OCI-LY1 (cell line): ENCODE measurements at regions not wholly inside any gene's neighbourhood (a gene's known extent, or its start where the extent isn't known, plus 50 kb on each side); places are given as distances from the start of the nearest gene placed in this dataset.
"Not testable (repeated sequence)": the region's sequence is repeated elsewhere in the genome, so short reads cannot be mapped to it uniquely, and the experiment has no call there.

Experiments
- H2AFZ ChIP-seq: fragments of 200-600 bp; sonication (generic), shearing (Covaris generic); 2 replicates; pipeline ENCODE4 v1.6.0; 2014; ENCODE audit warnings: antibody characterized with exemption, mild to moderate bottlenecking, low read length
- H3F3A ChIP-seq: fragments of 200-600 bp; sonication (generic), shearing (Covaris generic); 2 replicates; pipeline ENCODE4 v1.6.0; 2014; ENCODE audit warnings: mild to moderate bottlenecking, antibody characterized with exemption, low read length, moderate library complexity; ENCODE audit not compliant: insufficient read depth
- H3K27ac ChIP-seq: fragments of 200-600 bp; sonication (generic); 2 replicates; pipeline ENCODE4 v1.5.1; 2014; ENCODE audit warnings: low read length, mixed run types, mild to moderate bottlenecking, low read depth; ENCODE audit not compliant: poor library complexity, severe bottlenecking
- H3K27me3 ChIP-seq: fragments of 200-600 bp; sonication (generic); 2 replicates; pipeline ENCODE4 v1.6.0; 2014; ENCODE audit warnings: antibody characterized with exemption, mild to moderate bottlenecking, low read length, moderate library complexity; ENCODE audit not compliant: insufficient read depth
- H3K36me3 ChIP-seq: fragments of 200-600 bp; sonication (generic); 2 replicates; pipeline ENCODE4 v1.6.1; 2014; ENCODE audit warnings: mild to moderate bottlenecking, antibody characterized with exemption, low read length, moderate library complexity, mixed read lengths; ENCODE audit not compliant: insufficient read depth
- H3K4me1 ChIP-seq: fragments of 200-600 bp; sonication (generic); 2 replicates; pipeline ENCODE4 v1.5.1; 2014; ENCODE audit warnings: mild to moderate bottlenecking, low read length, moderate library complexity; ENCODE audit not compliant: insufficient read depth, severe bottlenecking
- H3K4me2 ChIP-seq: fragments of 200-600 bp; sonication (generic), shearing (Covaris generic); 2 replicates; pipeline ENCODE4 v1.6.1; 2014; ENCODE audit warnings: low read length
- H3K4me3 ChIP-seq: fragments of 200-600 bp; sonication (generic); 2 replicates; pipeline ENCODE4 v1.5.1; 2014; ENCODE audit warnings: low read length, low read depth, mild to moderate bottlenecking, mixed read lengths; ENCODE audit not compliant: poor library complexity, severe bottlenecking
- H3K79me2 ChIP-seq: fragments of 200-600 bp; shearing (Covaris generic); 2 replicates; pipeline ENCODE4 v1.6.1; 2016; ENCODE audit warnings: mixed run types, low read length, mixed read lengths; ENCODE audit not compliant: insufficient read depth
- H3K9ac ChIP-seq: fragments of 200-600 bp; sonication (generic), shearing (Covaris generic); 2 replicates; pipeline ENCODE4 v1.6.1; 2014; ENCODE audit warnings: mild to moderate bottlenecking, low read length, mixed read lengths
- H3K9me2 ChIP-seq: fragments of 200-600 bp; sonication (generic), shearing (Covaris generic); 2 replicates; pipeline ENCODE4 v1.6.1; 2014; ENCODE audit warnings: low read depth, mild to moderate bottlenecking, low read length, mixed read lengths
- H3K9me3 ChIP-seq: fragments of 200-600 bp; shearing (Covaris generic); 2 replicates; pipeline ENCODE4 v1.6.1; 2014; ENCODE audit warnings: low read length, mixed read lengths
- H4K20me1 ChIP-seq: fragments of 200-600 bp; sonication (generic), shearing (Covaris generic); 2 replicates; pipeline ENCODE4 v1.6.0; 2016; ENCODE audit warnings: mild to moderate bottlenecking, low read length; ENCODE audit not compliant: insufficient read depth
- EZH2 ChIP-seq: fragments of 200-600 bp; sonication (generic), shearing (Covaris generic); IDR thresholded peaks from 2 replicates; pipeline ENCODE4 v1.8.0; 2017; ENCODE audit warnings: borderline replicate concordance, mixed run types, mild to moderate bottlenecking, antibody characterized with exemption, low read length, moderate library complexity, mixed read lengths
- TF ChIP-seq, protein P1 (sequence below): fragments of 200-600 bp; sonication (generic), shearing (Covaris generic); IDR thresholded peaks from 2 replicates; pipeline ENCODE4 v1.5.1; 2017; ENCODE audit warnings: mild to moderate bottlenecking, antibody characterized with exemption, low read length, moderate library complexity, mixed read lengths

DNA sequence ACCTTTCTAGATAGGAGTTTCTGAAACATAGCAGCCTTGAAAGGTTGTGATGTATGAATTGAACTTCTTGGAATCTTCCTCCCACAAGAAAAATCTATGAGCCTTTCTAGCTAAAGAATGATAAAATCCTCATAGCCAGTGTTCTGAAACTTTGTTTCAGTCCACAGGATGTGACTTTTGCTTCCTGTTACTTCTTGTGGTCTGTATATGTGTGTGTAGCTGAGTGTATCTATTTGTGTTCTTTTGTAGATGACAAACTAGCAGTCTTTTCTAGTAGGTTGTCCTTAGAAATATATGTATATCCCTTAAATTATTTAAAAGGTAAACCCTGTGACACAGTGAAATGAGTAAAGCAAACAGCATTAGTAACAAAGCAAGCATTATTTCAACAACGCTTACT lies 188.8 kb downstream of the MRPS30 start:
- Histone ChIP-seq H3F3A (no peaks in the 10 kb centered on the region), H3K36me3 (no peaks in the 10 kb centered on the region), H4K20me1 (no peaks in the 10 kb centered on the region), H3K4me2 (no peak overlapping the region), H3K9ac (no peak overlapping the region), H3K79me2 (no peaks in the 10 kb centered on the region), H2AFZ (no peak overlapping the region), H3K27ac (no peak overlapping the region), H3K4me1 (no peaks in the 10 kb centered on the region), H3K27me3 (no peaks in the 10 kb centered on the region), H3K4me3 (no peak overlapping the region), H3K9me2 (no peaks in the 10 kb centered on the region), H3K9me3 (no peaks in the 10 kb centered on the region)
- no peak for TF ChIP-seq EZH2
- TF ChIP-seq, protein P1, sequence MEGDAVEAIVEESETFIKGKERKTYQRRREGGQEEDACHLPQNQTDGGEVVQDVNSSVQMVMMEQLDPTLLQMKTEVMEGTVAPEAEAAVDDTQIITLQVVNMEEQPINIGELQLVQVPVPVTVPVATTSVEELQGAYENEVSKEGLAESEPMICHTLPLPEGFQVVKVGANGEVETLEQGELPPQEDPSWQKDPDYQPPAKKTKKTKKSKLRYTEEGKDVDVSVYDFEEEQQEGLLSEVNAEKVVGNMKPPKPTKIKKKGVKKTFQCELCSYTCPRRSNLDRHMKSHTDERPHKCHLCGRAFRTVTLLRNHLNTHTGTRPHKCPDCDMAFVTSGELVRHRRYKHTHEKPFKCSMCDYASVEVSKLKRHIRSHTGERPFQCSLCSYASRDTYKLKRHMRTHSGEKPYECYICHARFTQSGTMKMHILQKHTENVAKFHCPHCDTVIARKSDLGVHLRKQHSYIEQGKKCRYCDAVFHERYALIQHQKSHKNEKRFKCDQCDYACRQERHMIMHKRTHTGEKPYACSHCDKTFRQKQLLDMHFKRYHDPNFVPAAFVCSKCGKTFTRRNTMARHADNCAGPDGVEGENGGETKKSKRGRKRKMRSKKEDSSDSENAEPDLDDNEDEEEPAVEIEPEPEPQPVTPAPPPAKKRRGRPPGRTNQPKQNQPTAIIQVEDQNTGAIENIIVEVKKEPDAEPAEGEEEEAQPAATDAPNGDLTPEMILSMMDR, result no peak

DNA sequence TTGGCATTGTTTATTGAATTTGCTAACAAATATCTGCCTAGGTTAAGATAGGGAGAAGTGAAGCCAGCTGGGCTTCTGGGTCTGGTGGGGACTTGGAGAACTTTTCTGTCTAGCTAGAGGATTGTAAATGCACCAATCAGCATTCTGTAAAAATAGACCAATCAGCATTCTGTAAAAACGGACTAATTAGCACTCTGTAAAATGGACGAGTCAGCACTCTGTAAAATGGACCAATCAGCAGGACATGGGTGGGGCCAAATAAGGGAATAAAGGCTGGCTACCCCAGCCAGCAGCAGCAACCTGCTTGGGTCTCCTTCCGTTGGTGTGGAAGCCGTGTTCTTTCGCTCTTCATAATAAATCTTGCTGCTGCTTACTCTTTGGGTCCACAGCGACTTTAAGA lies 198.4 kb downstream of the MRPS30 start:
- H3K79me2 ChIP-seq, H3K4me3 ChIP-seq, H3K36me3 ChIP-seq, H2AFZ ChIP-seq, H3K27me3 ChIP-seq, H3K9ac ChIP-seq, H3K27ac ChIP-seq, H3K9me3 ChIP-seq, H4K20me1 ChIP-seq, H3F3A ChIP-seq, H3K4me1 ChIP-seq, H3K4me2 ChIP-seq, H3K9me2 ChIP-seq: not testable (repeated sequence)

DNA sequence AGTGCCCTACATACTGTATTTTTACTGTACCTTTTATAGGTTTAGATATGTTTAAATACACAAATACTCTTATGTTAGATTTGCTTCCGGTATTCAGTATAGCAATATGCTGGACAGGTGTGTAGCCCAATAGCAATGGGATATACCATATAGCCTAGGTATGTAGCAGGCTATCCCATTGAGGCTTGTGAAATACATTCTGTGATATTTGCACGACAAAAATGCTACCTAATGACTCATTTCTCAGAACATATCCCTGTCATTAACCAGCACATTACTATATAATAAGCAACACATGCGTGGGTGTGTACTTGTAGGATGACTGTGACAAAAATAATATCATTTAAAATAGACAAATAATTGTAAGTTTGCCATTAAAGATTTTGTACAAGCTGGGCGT lies 208.8 kb downstream of the MRPS30 start:
- H3K27me3 ChIP-seq, result no peaks in the 10 kb centered on the region
- no peak overlapping the region for H3K9ac ChIP-seq
- H3K9me2 ChIP-seq, result no peaks in the 10 kb centered on the region
- no peak overlapping the region for H3K4me3 ChIP-seq
- H3K27ac ChIP-seq, result no peak overlapping the region
- no peak overlapping the region for H2AFZ ChIP-seq
- TF ChIP-seq EZH2, result no peak
- TF ChIP-seq, protein P1, result no peak
- no peaks in the 10 kb centered on the region for H3K36me3 ChIP-seq
- no peaks in the 10 kb centered on the region for H3K4me1 ChIP-seq
- no peaks in the 10 kb centered on the region for H3K79me2 ChIP-seq
- H4K20me1 ChIP-seq, result no peaks in the 10 kb centered on the region
- H3K9me3 ChIP-seq, result no peaks in the 10 kb centered on the region
- H3K4me2 ChIP-seq, result no peak overlapping the region
- H3F3A ChIP-seq, result no peaks in the 10 kb centered on the region

DNA sequence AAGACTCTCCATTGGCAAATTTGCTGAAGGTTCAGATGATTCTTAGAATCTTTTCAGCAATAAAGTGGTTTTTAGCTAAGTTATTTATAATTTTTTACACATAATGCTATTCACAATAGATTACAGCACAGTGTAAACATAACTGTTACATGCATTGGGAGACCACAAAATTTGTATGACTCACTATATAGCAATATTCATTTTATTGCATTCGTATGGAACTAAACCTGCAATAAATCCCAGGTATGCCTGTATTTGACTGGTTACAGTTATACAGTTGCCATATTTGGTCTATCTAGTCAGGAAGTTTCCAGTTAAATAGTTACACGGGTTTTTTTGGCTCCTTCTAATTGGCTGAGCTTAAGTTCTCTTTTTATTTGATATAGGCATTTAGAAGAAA lies 220.8 kb downstream of the MRPS30 start:
- Histone ChIP-seq H3F3A (no peaks in the 10 kb centered on the region), H3K4me1 (no peaks in the 10 kb centered on the region), H3K4me3 (no peak overlapping the region), H4K20me1 (no peaks in the 10 kb centered on the region), H3K36me3 (no peaks in the 10 kb centered on the region), H3K9me2 (no peaks in the 10 kb centered on the region), H3K27me3 (no peaks in the 10 kb centered on the region), H2AFZ (no peak overlapping the region), H3K4me2 (no peak overlapping the region), H3K27ac (no peak overlapping the region), H3K9me3 (no peaks in the 10 kb centered on the region), H3K9ac (no peak overlapping the region), H3K79me2 (no peaks in the 10 kb centered on the region)
- TF ChIP-seq EZH2, result no peak
- TF ChIP-seq, protein P1, result no peak
